NCI-H146 (cell line): ENCODE measurements at regions not wholly inside any gene's neighbourhood (a gene's known extent, or its start where the extent isn't known, plus 50 kb on each side); places are given as distances from the start of the nearest gene placed in this dataset.
A peak's percentile ranks its signal among the peaks of the same experiment; 100 is the strongest.
"Not testable (repeated sequence)": the region's sequence is repeated elsewhere in the genome, so short reads cannot be mapped to it uniquely, and the experiment has no call there.

Experiments used
- DNase-seq: peaks from one replicate; lab custom pipeline; 2025; lab: John Stamatoyannopoulos, UW

DNA sequence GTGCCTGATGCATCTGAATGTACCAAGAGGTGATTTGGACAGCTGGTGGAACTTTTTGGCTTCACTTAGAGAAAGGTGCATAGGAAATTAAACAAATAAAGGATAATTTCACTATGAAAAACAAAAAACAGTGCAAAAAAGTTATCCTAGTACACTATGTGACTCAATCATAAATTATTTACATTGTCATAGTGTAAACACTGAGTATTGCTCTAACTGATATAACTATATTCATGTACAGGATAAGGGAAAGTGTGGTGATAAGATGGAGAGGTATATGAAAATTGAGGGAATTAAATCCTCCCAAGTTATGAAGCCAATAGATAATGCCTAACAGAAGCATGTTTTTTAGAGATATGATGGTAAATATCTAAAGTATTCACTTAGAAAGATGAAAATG is 50.2 kb upstream of the CPNE4 start:
- DNase-seq, result no peak

DNA sequence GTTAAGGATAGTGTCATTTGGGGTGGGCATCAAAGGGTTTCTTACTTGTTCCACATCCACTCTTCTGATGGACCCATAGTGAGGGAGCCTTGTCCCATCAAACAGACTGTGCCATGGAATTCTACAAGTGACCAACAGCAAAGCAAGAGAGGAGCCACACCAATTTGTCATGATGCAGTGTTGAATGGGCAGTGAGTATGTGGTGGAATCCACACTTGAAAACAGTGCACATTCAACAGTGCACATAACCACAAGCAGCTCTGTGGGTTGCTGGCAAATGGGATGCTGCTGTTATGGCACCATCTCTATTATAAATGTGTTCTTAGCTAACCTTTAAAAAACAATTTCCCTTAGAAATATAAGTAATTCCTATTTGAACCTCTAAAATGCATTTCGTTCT is 52.5 kb upstream of the CPNE4 start:
- DNase-seq, result no peak

DNA sequence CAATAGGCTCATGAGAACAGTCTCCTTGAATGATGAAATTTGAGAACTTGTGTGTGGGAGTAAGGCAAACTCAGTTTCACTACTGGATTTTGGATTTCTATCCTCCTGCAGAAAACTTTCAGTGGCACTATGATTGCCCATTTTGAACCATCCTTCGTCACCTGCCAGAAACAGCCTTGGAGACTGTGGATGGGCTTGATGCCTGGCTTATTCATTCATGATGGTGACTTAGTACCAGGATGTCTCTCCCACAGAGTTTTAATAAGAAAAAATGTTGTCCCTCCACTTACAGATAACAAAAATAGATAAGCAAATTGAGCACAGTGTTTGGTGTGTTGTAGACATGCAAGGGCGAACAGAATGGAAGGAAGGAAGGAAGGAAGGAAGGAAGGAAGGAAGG is 53.5 kb upstream of the CPNE4 start:
- DNase-seq, result no peak

DNA sequence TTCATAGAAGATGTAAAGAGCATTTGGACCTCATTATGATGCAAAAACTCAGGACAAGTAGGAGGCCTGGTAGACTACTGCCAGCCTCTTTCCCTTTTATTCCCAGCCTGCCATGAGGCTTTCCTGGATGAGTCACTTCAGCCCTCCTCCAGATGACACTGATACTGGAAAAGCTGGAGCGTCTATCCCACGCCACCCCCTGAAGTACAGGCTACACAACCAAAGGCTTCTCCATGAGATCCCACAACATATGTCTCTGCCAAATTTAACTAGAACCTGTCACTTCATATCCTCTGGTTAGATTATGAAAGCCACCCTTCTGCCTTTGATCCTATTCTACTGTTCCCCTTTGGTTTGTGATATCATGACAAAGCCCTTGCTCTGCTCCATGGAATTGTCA is 56.1 kb upstream of the CPNE4 start:
- DNase-seq, result no peak

DNA sequence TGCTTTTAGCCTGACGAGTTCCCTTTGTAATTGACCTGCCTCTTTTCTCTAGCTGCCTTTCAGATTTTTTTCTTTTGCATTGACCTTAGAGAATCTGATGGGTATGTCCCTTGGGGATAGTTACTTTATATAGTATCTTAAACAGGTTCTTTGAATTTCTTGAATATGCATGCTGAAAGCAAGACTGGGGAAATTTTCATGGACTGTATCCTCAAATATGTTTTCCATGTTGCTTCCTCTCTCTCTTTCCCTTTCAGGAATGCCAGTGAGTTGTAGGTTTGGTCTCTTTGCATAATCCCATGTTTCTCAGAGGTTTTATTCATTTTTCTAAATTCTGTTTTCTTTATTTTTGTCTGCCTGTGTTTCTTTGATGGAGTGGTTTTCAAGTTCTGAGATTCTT is 81.8 kb upstream of the CPNE4 start:
- DNase-seq, result no peak

DNA sequence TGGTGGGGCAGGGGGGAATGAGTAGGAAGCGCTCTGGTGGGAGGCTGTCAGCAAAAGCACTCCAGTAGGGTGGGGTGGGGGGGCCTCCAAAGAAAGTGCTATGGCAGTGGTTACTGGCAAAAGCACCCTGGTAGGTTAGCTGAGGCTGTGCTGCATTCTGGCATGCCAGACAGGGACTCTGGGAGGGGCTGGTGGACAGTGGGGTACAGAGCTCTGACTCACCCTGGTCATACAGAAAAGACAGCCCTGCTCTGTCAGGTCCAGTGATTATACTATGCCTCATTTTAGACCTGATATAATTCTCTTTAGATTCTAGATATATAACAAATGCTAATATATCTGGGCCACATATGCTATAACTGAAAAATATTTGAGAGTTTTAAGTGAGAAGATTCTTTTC is 82.8 kb upstream of the CPNE4 start:
- no peak for DNase-seq

DNA sequence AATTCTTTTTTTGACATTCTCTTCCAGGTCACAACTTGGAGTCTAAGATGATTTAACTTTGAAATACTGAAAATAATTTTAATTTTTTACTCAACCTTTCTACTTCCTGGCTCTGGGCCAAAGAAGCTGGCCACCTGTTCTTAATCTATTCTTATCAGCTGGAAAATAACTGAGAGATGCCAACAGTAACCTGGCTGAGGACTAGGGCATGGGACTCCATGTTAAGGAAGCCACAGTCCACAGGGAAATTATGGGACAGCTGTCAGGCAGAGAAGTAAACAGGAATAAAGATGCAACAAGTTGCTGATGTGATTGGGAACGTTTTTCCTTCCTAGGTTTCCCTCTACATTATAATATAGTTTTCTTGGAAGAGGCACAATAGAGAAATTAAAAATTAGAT is 84.7 kb upstream of the CPNE4 start:
- DNase-seq, result no peak

DNA sequence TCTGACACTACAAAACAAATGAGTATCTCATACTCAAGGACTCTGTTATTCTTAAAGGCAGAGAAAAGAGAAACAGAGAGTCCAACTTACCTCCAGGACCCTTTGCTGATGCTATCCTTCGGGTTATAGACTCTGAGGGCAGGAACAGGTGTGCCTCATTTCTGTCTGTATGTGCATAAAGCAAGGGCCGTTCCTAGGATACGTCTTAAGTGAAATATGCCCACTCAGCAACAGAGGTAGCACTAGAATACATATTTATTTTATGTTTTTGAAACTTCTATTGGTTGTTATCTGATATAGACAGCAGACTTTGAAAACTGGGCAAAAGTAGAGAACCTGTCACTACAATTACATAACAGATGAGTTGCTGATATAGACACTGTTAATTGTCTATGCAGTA is 89.3 kb upstream of the CPNE4 start:
- DNase-seq, result no peak

DNA sequence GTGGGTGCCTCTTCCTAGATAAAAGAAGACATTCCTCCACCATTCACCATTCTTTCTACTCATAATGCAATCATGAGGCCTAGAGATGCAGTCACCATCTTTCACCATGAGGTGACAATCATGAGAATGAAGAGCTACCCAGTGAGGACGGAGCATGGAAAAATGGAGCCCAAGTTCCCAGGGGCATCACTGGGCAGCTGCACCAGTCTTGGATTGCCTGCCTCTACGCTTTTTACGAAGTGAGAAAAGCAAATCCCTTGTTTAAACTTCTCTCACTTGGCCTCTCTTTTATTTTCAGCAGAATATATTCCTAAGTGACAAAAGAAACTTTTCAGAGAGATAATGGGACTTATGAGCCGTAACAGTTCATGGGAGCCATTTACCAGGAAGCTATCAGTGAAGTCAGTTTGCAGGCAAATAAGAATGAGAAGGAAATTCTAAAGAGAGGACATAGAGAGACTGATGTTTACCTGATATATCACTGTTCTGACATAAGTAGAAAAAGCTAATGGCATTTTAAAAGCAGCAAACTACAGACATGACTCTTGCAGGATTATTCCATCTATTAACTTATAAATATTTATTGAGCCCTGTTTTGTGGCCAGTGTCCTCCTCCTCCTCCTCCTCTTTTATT is 90.0 kb upstream of the CPNE4 start:
- no peak for DNase-seq

DNA sequence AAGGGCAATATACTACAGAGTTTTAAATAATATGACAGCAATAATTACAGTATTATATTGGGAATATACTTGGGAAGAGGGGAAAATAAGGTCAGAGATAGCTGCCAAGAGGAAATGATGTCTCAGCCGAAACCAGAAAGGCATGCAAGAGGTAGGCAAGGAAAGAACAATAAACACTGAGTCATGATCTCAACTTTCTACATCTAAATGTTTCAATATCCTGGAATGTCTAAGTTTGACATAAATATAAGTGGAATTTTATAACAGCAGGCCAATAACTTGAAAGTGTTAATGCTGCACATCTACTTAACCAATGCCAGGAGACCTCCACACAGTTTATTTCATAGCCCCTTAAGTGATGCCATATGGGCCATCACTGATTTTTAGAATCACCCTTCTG is 99.8 kb upstream of the CPNE4 start:
- DNase-seq, result no peak

DNA sequence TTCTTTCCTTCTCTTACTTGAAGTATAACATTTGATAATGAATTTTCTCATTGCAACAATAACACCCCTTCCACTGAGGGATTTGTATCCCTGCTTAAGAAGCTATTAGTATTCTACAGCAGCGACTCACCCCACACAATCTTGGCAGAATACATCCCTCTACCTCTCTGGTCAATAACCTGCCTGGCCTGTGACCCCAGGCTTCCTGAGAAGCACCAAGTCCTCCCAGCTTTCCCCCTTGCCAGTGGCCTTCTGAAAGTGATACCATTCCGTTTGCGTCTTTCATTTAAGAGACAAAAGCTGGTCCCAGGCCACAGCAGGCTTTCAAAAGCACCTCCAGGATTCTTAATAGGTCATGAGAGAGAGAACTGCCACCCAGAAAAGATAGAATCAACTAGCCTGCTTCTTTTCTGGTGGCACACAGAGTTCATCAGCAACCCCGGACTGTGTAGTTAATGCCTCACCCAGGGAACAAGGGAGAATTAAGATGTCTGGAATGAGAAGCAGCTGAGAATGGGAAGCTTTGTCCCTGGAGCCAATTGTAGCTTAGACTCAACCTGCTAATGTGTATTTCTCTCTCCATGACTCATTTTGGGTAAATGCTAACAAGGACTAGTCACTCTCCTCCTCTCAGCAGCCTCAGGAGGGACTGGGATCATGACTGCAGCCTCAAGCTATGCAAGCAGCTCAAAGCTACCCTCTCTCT is 101.0 kb upstream of the CPNE4 start:
- DNase-seq, result no peak

DNA sequence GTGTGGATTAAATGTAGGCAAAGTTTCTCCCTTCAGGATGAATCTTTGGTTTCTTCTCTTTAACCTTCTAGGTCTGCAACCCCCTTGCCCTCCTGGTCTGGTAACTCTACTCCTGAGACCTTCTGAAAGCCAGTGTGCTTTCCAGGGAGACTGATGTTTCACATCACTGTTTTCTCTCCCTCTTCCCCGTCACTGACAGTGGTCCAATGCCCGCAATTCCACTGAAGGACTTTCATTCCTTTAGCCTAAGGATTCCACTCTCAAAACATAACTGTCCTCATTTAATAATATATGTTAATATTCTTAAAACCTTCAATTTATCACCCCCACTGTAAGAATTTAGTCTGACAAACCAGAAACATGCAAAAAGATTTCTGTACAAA is 101.5 kb upstream of the CPNE4 start:
- DNase-seq, result no peak

DNA sequence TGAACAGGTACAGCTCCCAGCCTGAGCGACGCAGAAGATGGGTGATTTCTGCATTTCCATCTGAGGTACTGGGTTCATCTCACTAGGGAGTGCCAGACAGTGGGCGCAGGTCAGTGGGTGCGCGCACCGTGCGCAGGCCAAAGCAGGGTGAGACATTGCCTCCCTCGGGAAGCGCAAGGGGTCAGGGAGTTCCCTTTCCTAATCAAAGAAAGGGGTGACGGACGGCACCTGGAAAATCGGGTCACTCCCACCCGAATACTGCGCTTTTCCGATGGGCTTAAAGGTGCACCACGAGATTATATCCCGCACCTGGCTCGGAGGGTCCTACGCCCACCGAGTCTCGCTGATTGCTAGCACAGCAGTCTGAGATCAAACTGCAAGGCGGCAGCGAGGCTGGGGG is 102.1 kb upstream of the CPNE4 start:
- not testable (repeated sequence) for DNase-seq

DNA sequence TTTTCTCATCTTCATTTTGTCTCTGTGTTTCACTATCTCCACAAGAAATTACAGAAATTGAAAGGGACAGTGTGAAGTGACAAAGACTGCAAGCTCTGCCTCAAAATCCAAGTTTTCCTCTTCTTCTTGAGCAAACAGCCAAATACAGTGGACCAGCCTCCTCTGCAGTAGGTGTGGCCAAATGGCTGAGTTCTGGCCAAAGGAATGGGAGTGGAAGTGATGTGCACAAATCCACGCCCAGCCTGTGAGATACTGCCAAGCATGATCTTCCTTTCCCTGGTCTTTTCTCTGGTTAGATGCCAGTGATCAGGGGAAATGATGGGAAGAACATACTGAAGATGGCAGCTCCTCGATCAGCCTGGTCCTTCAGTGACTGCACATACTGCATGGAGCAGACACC is 111.0 kb upstream of the CPNE4 start:
- no peak for DNase-seq

DNA sequence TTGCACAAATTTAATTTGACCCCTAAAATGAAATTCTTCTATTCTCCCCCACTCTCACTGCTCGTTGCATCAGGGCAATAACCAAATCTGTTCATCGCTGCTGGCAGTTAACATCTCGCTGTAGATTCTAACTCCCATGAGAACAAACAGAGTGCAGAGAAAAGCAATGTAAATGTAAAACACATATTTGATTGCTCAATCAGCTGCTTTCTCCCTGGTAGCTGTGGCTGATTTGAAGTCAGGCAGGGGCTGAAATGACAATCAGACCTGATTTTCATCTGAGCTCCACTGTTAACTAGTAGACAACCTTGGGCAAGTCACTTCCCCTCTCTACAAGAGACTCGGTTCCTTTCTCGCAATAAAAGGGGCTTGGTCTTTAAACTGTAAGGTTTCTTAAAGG is 119.8 kb upstream of the CPNE4 start:
- no peak for DNase-seq

DNA sequence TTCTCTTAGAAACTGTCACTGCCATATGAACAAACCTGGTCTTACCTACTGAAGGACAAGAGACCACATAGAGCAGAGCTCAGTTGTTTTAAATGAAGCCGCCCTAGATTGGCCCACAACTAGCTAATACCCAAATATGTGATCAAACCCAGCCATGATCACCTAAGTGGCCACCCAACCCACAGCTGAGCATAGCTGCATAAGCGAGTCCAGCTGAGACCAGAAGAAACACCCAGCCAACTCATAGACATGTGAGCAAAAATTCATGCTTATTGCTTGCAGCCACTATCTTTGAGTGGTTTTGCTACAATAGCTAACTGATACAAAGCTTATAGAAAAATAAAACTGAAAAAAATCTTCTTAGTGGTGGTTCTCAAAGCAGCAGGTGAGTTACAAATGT is 124.3 kb upstream of the CPNE4 start:
- no peak for DNase-seq

DNA sequence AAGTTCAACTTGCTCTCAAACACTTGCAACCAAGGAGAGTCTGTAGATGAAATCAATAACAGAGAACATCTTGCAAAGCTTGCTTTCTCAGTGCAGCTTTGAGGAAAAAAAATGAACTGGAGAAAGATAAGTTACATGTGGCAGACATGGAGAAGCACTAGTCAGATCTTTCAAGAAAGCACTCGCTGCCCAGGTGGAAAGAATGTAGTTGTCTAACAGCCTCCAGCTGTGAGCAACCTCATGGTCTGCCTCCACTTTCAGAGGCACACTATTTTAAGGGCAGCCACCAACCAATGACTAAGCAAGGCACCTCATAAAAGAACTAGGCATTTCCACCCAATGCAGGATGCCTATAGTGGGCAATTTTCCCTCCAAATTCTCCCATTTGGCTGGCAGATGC is 125.4 kb upstream of the CPNE4 start:
- DNase-seq, result no peak

DNA sequence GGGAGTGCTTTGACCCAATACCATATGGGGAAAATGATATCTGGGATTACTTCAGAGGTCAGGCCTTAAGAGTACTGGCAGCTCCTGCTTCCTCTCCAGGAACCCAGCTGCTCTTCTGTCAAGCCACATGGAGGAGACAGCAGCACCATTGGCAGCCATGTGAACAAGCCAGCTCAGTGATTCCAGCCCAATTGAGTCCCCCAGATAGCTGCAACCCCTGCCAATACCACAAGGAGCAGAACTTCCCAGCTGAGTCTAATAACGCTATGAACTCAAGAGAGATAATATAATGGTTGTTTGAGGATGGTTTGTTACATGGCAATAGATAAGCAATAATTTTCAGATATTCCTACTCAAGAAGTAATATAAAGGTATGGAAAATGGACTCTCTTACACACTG is 126.8 kb upstream of the CPNE4 start:
- no peak for DNase-seq

DNA sequence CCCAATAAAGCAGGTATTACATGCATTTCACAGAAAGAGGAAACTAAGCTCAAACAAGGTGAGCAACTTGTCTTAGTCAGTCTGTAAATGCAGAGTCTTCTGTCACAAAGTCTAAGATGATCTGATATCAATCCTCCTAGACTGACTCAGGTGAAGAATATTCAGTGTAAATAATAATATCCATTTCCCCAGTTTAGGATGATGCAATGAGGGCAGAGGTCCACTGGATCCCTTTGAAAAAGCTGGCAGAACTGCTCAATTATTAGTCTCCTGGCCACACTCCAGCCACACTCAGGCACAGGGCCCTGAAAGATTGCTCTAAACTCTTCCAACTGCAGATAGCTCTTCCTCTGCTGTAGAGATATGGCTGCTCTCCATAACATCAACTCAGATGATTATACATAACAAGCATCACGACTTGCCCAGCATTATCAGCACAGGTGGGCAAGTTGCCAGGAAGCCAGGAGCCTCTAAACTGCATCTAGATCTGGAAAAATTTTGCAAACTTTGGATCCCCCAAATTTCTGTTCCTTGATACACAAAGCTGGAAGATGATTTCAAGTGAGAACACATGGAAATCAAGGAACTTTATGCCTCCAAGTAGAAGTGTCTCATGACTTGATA is 129.8 kb upstream of the CPNE4 start:
- no peak for DNase-seq

DNA sequence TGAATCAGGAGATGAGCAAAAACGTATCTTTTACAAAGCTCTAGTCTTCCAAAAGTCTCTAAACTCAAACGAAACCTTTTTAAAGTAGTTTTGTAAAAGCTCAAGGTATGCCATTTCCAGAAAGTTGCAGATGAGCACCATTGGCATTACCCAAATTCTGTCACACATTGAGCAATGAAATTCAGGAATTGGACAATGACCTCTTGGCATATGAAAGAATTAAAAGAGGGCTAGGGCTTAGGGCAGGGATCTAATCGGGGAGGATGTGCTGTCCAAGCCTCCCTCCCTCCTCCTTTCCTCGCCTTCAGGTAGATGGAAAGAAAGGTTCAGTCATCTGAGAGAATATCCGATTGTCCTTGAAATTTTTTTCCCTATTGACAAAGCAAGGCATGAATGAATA is 133.1 kb upstream of the CPNE4 start:
- DNase-seq, result no peak

DNA sequence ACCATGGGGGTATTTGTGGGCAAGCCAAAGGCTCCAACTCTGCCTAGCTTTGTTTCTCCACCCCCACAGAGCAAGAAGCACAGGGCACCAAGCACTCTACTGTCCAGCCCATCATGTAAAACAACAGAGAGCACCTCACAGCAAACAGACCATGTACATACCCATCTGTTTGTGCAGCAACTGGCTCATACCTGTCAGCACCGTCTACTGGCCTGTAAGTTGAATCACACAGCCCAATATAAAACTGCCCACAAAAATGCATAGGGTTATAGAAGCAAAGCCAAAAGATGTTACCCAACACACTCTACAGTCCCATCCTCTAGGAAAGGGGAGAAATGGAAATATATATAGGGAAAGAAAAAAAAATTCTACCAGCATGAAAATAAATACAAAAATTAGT is 139.7 kb upstream of the CPNE4 start:
- DNase-seq, result no peak

DNA sequence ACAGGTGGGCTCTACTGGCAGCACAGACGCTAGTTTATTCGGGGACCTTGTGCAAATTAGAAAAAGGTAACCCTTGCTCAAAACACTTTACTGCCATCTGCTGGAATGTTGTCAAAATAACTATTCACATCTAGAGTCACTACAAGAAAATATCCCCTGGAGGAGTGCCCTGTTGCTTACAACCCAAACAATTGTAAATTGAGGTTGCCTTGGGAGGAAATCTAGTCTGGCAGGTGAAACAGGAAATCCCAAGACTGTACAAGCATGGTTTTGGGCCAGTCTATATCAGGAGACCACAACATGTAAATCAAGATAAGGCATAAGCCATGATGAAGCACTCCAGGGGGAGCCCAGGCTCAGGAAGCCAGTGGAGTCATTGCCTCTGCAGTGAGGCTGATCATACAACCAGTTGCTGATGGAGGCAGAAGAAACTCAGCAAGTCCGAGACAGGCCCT is 136.8 kb upstream of the ACP3 start:
- DNase-seq, result peak; percentile 63

DNA sequence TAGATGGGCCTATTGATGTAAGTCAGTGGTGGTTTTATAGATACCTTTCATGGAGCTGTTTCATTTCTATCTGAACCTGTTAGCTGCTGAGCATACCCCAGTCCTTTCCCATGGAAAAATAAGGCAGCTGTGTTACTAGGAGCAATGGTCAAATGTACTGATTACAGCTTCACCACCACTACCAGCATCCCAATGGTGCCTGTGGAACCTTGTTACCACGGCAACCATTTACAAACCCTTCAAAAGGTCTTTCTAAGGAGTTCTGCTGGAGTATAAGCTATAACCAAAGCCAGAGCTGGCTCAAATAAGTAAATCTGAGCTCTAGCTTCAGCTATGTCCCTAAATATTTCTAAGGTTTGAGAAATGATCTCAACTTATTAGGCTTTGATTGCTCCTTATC is 133.4 kb upstream of the ACP3 start:
- no peak for DNase-seq

DNA sequence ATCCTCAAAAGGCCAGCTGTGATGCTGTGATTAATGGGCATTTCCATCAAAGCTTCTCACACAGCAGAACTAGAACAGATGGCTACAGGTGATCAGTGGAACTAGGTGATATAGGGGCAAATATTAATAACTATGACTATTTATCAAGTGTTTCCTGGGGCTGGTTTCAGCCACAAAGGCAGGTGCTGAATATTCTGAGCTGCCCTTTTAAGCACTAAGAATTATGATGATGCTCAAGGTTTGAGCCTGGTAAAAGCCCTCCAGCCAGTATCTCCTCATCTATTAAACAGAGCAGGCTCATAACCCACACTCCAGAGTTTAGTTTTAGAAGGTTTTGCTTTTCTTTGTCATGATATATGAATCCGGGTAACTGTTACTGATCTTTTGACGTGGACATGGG is 129.5 kb upstream of the ACP3 start:
- DNase-seq, result no peak
